ENCODE measurements at regions not wholly inside any gene's neighbourhood (a gene's known extent, or its start where the extent isn't known, plus 50 kb on each side); places are given as distances from the start of the nearest gene placed in this dataset.
"Not testable (repeated sequence)": the region's sequence is repeated elsewhere in the genome, so short reads cannot be mapped to it uniquely, and the experiment has no call there.

GRCh38 chr2:91628471-91628870 lies 2937.0 kb downstream of the RPIA start:
- H3K9me3 ChIP-seq (ENCODE audit: insufficient read depth, low read depth, low read length); H3K4me1 ChIP-seq (ENCODE audit: insufficient read depth, low read length); H3K36me3 ChIP-seq (ENCODE audit: insufficient read depth, low read depth, low read length); H3K27me3 ChIP-seq (ENCODE audit: insufficient read depth, low read length); H3K9ac ChIP-seq (ENCODE audit: low read depth, low read length); H3K27ac ChIP-seq (ENCODE audit: low read length); H3K4me3 ChIP-seq (ENCODE audit: low read length): not testable (repeated sequence)

- not testable (repeated sequence) for H3K4me1 ChIP-seq (ENCODE audit: insufficient read depth, low read length); H3K9ac ChIP-seq (ENCODE audit: low read depth, low read length); H3K4me3 ChIP-seq (ENCODE audit: low read length); H3K36me3 ChIP-seq (ENCODE audit: insufficient read depth, low read depth, low read length); H3K9me3 ChIP-seq (ENCODE audit: insufficient read depth, low read depth, low read length); H3K27ac ChIP-seq (ENCODE audit: low read length); H3K27me3 ChIP-seq (ENCODE audit: insufficient read depth, low read length)
These were observed 2965.7 kb downstream of the RPIA start for GRCh38 chr2:91657193-91657592.

GRCh38 chr2:91658336-91658735 lies 2966.9 kb downstream of the RPIA start:
- not testable (repeated sequence) for H3K4me3 ChIP-seq (ENCODE audit: low read length); H3K27ac ChIP-seq (ENCODE audit: low read length); H3K4me1 ChIP-seq (ENCODE audit: insufficient read depth, low read length); H3K9me3 ChIP-seq (ENCODE audit: insufficient read depth, low read depth, low read length); H3K27me3 ChIP-seq (ENCODE audit: insufficient read depth, low read length); H3K36me3 ChIP-seq (ENCODE audit: insufficient read depth, low read depth, low read length); H3K9ac ChIP-seq (ENCODE audit: low read depth, low read length)

- not testable (repeated sequence) for H3K9ac ChIP-seq (ENCODE audit: low read depth, low read length); H3K4me3 ChIP-seq (ENCODE audit: low read length); H3K36me3 ChIP-seq (ENCODE audit: insufficient read depth, low read depth, low read length); H3K4me1 ChIP-seq (ENCODE audit: insufficient read depth, low read length); H3K27me3 ChIP-seq (ENCODE audit: insufficient read depth, low read length); H3K27ac ChIP-seq (ENCODE audit: low read length); H3K9me3 ChIP-seq (ENCODE audit: insufficient read depth, low read depth, low read length)
These were observed 2967.9 kb downstream of the RPIA start for GRCh38 chr2:91659189-91659916.

- H3K36me3 ChIP-seq (ENCODE audit: insufficient read depth, low read depth, low read length); H3K4me3 ChIP-seq (ENCODE audit: low read length); H3K9me3 ChIP-seq (ENCODE audit: insufficient read depth, low read depth, low read length); H3K4me1 ChIP-seq (ENCODE audit: insufficient read depth, low read length); H3K27me3 ChIP-seq (ENCODE audit: insufficient read depth, low read length); H3K27ac ChIP-seq (ENCODE audit: low read length); H3K9ac ChIP-seq (ENCODE audit: low read depth, low read length): not testable (repeated sequence)
These were observed 2968.4 kb downstream of the RPIA start for GRCh38 chr2:91659917-91660275.

- H3K4me3 ChIP-seq (ENCODE audit: low read length); H3K9ac ChIP-seq (ENCODE audit: low read depth, low read length); H3K36me3 ChIP-seq (ENCODE audit: insufficient read depth, low read depth, low read length); H3K27me3 ChIP-seq (ENCODE audit: insufficient read depth, low read length); H3K27ac ChIP-seq (ENCODE audit: low read length); H3K9me3 ChIP-seq (ENCODE audit: insufficient read depth, low read depth, low read length); H3K4me1 ChIP-seq (ENCODE audit: insufficient read depth, low read length): not testable (repeated sequence)
These were observed 2975.9 kb downstream of the RPIA start for GRCh38 chr2:91667341-91667740.

- not testable (repeated sequence) for H3K36me3 ChIP-seq (ENCODE audit: insufficient read depth, low read depth, low read length); H3K9me3 ChIP-seq (ENCODE audit: insufficient read depth, low read depth, low read length); H3K4me1 ChIP-seq (ENCODE audit: insufficient read depth, low read length); H3K4me3 ChIP-seq (ENCODE audit: low read length); H3K9ac ChIP-seq (ENCODE audit: low read depth, low read length); H3K27ac ChIP-seq (ENCODE audit: low read length)
- H3K27me3 ChIP-seq (ENCODE audit: insufficient read depth, low read length), result peaks cover 13% of the 10 kb centered on the region
These were observed 2994.1 kb downstream of the RPIA start for GRCh38 chr2:91685541-91685940.

- not testable (repeated sequence) for H3K27ac ChIP-seq (ENCODE audit: low read length); H3K4me3 ChIP-seq (ENCODE audit: low read length); H3K9me3 ChIP-seq (ENCODE audit: insufficient read depth, low read depth, low read length); H3K36me3 ChIP-seq (ENCODE audit: insufficient read depth, low read depth, low read length); H3K4me1 ChIP-seq (ENCODE audit: insufficient read depth, low read length); H3K9ac ChIP-seq (ENCODE audit: low read depth, low read length)
- H3K27me3 ChIP-seq (ENCODE audit: insufficient read depth, low read length), result peaks cover 13% of the 10 kb centered on the region
These were observed 2994.6 kb downstream of the RPIA start for GRCh38 chr2:91686046-91686445.
